ENCODE measurements at regions not wholly inside any gene's neighbourhood (a gene's known extent, or its start where the extent isn't known, plus 50 kb on each side); places are given as distances from the start of the nearest gene placed in this dataset.

- DNase-seq, result no peak
Observed at GRCh38 chr1:163013826-163014600, 55.1 kb upstream of the RGS4 start.

- DNase-seq, result no peak
Observed at GRCh38 chr1:163006051-163006834, 62.9 kb upstream of the RGS4 start.

- no peak for DNase-seq
Observed at GRCh38 chr1:162997499-162998285, 71.5 kb upstream of the RGS4 start.

- no peak for DNase-seq
Observed at GRCh38 chr1:162996261-162996660, 72.9 kb upstream of the RGS4 start.

GRCh38 chr1:162994921-162995320 is 74.2 kb upstream of the RGS4 start:
- DNase-seq, result no peak

- DNase-seq, result no peak
Observed at GRCh38 chr1:162993846-162994245, 75.3 kb upstream of the RGS4 start.

- DNase-seq, result no peak
Observed at GRCh38 chr1:162992945-162993344, 76.2 kb upstream of the RGS4 start.

- no peak for DNase-seq
Observed at GRCh38 chr1:162991444-162991843, 77.7 kb upstream of the RGS4 start.

GRCh38 chr1:162990665-162991064 is 78.5 kb upstream of the RGS4 start:
- no peak for DNase-seq

- no peak for DNase-seq
Observed at GRCh38 chr1:162988869-162989268, 80.3 kb upstream of the RGS4 start.

- no peak for DNase-seq
Observed at GRCh38 chr1:162987866-162988265, 81.3 kb upstream of the RGS4 start.

- DNase-seq, result no peak
Observed at GRCh38 chr1:162985816-162986435, 83.2 kb upstream of the RGS4 start.

GRCh38 chr1:162984699-162985098 is 84.5 kb upstream of the RGS4 start:
- DNase-seq, result no peak

- no peak for DNase-seq
Observed at GRCh38 chr1:162983671-162984425, 85.3 kb upstream of the RGS4 start.

GRCh38 chr1:162982364-162982763 is 86.8 kb upstream of the RGS4 start:
- no peak for DNase-seq

GRCh38 chr1:162977944-162978568 is 91.1 kb upstream of the RGS4 start:
- no peak for DNase-seq

GRCh38 chr1:162976628-162977027 is 92.5 kb upstream of the RGS4 start:
- no peak for DNase-seq

GRCh38 chr1:162974810-162975209 is 94.4 kb upstream of the RGS4 start:
- DNase-seq, result no peak

- no peak for DNase-seq
Observed at GRCh38 chr1:162973381-162973795, 95.8 kb upstream of the RGS4 start.

- DNase-seq, result no peak
Observed at GRCh38 chr1:162972773-162973172, 96.4 kb upstream of the RGS4 start.

All from amygdala (tissue), 56 donors.